BE2C (cell line): ENCODE measurements at regions not wholly inside any gene's neighbourhood (a gene's known extent, or its start where the extent isn't known, plus 50 kb on each side); places are given as distances from the start of the nearest gene placed in this dataset.
"Not testable (repeated sequence)": the region's sequence is repeated elsewhere in the genome, so short reads cannot be mapped to it uniquely, and the experiment has no call there.

Experiments used
- DNase-seq: peaks from one replicate; pipeline ENCODE4 v3.0.0-alpha.2; 2020
- H3K27me3 ChIP-seq: fragments of 250-450 bp; sonication (Bioruptor Pico); 2 replicates; pipeline ENCODE4 v1.5.1; 2020; ENCODE audit warnings: mild to moderate bottlenecking
- H3K36me3 ChIP-seq: fragments of 250-450 bp; sonication (Bioruptor Pico); 2 replicates; pipeline ENCODE4 v1.5.1; 2020; ENCODE audit warnings: mild to moderate bottlenecking
- H3K4me1 ChIP-seq: fragments of 250-450 bp; sonication (Bioruptor Pico); 2 replicates; pipeline ENCODE4 v1.5.1; 2020
- H3K4me3 ChIP-seq: 2 replicates; pipeline ENCODE4 v1.5.1; 2011; ENCODE audit warnings: low read depth, low read length
- H3K9me3 ChIP-seq: fragments of 250-450 bp; sonication (Bioruptor Pico); 2 replicates; pipeline ENCODE4 v1.5.1; 2020
- CTCF ChIP-seq: IDR thresholded peaks from 2 replicates; pipeline ENCODE4 v1.5.1; 2012; ENCODE audit warnings: mild to moderate bottlenecking, low read depth, low read length

GRCh38 chr10:35827783-35828182 lies 185.7 kb upstream of the FZD8 start:
- TF ChIP-seq CTCF: no peak
- Histone ChIP-seq H3K9me3 (no peaks in the 10 kb centered on the region), H3K4me1 (no peaks in the 10 kb centered on the region; the same call in 1 of the 2 replicates), H3K27me3 (no peaks in the 10 kb centered on the region), H3K4me3 (no peak overlapping the region), H3K36me3 (no peaks in the 10 kb centered on the region)
- DNase-seq: no peak

- Histone ChIP-seq H3K27me3 (no peaks in the 10 kb centered on the region), H3K4me3 (no peak overlapping the region), H3K9me3 (no peaks in the 10 kb centered on the region), H3K4me1 (no peaks in the 10 kb centered on the region; the same call in 1 of the 2 replicates), H3K36me3 (no peaks in the 10 kb centered on the region)
- no peak for DNase-seq
- no peak for TF ChIP-seq CTCF
These were observed 182.6 kb upstream of the FZD8 start for GRCh38 chr10:35824704-35825103.

- peak; percentile 77 for DNase-seq
- no peaks in the 10 kb centered on the region; the same call in 1 of the 2 replicates for H3K4me1 ChIP-seq
- no peak overlapping the region for H3K4me3 ChIP-seq
- no peaks in the 10 kb centered on the region for H3K9me3 ChIP-seq
- TF ChIP-seq CTCF: peak; percentile 34
- no peaks in the 10 kb centered on the region for H3K27me3 ChIP-seq
- no peaks in the 10 kb centered on the region for H3K36me3 ChIP-seq
These were observed 180.2 kb upstream of the FZD8 start for GRCh38 chr10:35822316-35822715.

GRCh38 chr10:35821339-35821911 lies 179.3 kb upstream of the FZD8 start:
- no peak overlapping the region for H3K4me3 ChIP-seq
- H3K36me3 ChIP-seq: no peaks in the 10 kb centered on the region
- no peak for DNase-seq
- TF ChIP-seq CTCF: no peak
- H3K4me1 ChIP-seq: no peaks in the 10 kb centered on the region; the same call in 1 of the 2 replicates
- no peaks in the 10 kb centered on the region for H3K27me3 ChIP-seq
- H3K9me3 ChIP-seq: no peaks in the 10 kb centered on the region

GRCh38 chr10:35819736-35820135 lies 177.6 kb upstream of the FZD8 start:
- H3K27me3 ChIP-seq: no peaks in the 10 kb centered on the region
- H3K36me3 ChIP-seq: no peaks in the 10 kb centered on the region
- no peak overlapping the region for H3K4me3 ChIP-seq
- TF ChIP-seq CTCF: no peak
- no peak for DNase-seq
- H3K4me1 ChIP-seq: no peaks in the 10 kb centered on the region; the same call in 1 of the 2 replicates
- no peaks in the 10 kb centered on the region for H3K9me3 ChIP-seq

GRCh38 chr10:35819011-35819410 lies 176.9 kb upstream of the FZD8 start:
- H3K27me3 ChIP-seq: no peaks in the 10 kb centered on the region
- no peak for TF ChIP-seq CTCF
- H3K4me1 ChIP-seq: no peaks in the 10 kb centered on the region; the same call in 1 of the 2 replicates
- H3K4me3 ChIP-seq: no peak overlapping the region
- H3K36me3 ChIP-seq: no peaks in the 10 kb centered on the region
- no peaks in the 10 kb centered on the region for H3K9me3 ChIP-seq
- no peak for DNase-seq

GRCh38 chr10:35817109-35817508 lies 175.0 kb upstream of the FZD8 start:
- not testable (repeated sequence) for H3K4me1 ChIP-seq, H3K9me3 ChIP-seq, H3K4me3 ChIP-seq, DNase-seq, H3K36me3 ChIP-seq, H3K27me3 ChIP-seq
